Midbrain (tissue), 1 donor: ENCODE measurements at regions not wholly inside any gene's neighbourhood (a gene's known extent, or its start where the extent isn't known, plus 50 kb on each side); places are given as distances from the start of the nearest gene placed in this dataset.

Source experiments
- DNase-seq: peaks from one replicate; lab custom pipeline; 2025; lab: John Stamatoyannopoulos, UW

- DNase-seq, result no peak
Measured at GRCh38 chr9:13552606-13553215, 273.2 kb upstream of the MPDZ start.

- DNase-seq, result no peak
Measured at GRCh38 chr9:13550519-13550918, 271.0 kb upstream of the MPDZ start.

- DNase-seq, result no peak
Measured at GRCh38 chr9:13548535-13548934, 269.0 kb upstream of the MPDZ start.

GRCh38 chr9:13535141-13535540, 255.6 kb upstream of the MPDZ start:
- no peak for DNase-seq

GRCh38 chr9:13534006-13534405, 254.5 kb upstream of the MPDZ start:
- no peak for DNase-seq

GRCh38 chr9:13532407-13532806, 252.9 kb upstream of the MPDZ start:
- DNase-seq, result no peak

- DNase-seq, result no peak
Measured at GRCh38 chr9:13529321-13530104, 250.0 kb upstream of the MPDZ start.

GRCh38 chr9:13524245-13524644, 244.8 kb upstream of the MPDZ start:
- DNase-seq, result no peak

- no peak for DNase-seq
Measured at GRCh38 chr9:13520069-13520468, 240.6 kb upstream of the MPDZ start.

- no peak for DNase-seq
Measured at GRCh38 chr9:13513716-13514444, 234.4 kb upstream of the MPDZ start.

- DNase-seq, result no peak
Measured at GRCh38 chr9:13513286-13513685, 233.8 kb upstream of the MPDZ start.

- DNase-seq, result no peak
Measured at GRCh38 chr9:13508681-13509080, 229.2 kb upstream of the MPDZ start.

- DNase-seq, result no peak
Measured at GRCh38 chr9:13508086-13508485, 228.6 kb upstream of the MPDZ start.

- DNase-seq, result no peak
Measured at GRCh38 chr9:13505797-13506196, 226.3 kb upstream of the MPDZ start.

- no peak for DNase-seq
Measured at GRCh38 chr9:13503599-13503998, 224.1 kb upstream of the MPDZ start.

- DNase-seq, result no peak
Measured at GRCh38 chr9:13502484-13502883, 223.0 kb upstream of the MPDZ start.

- DNase-seq, result no peak
Measured at GRCh38 chr9:13501018-13501417, 221.5 kb upstream of the MPDZ start.

GRCh38 chr9:13500034-13500433, 220.5 kb upstream of the MPDZ start:
- no peak for DNase-seq

GRCh38 chr9:13493697-13494096, 214.2 kb upstream of the MPDZ start:
- no peak for DNase-seq

GRCh38 chr9:13491493-13492424, 212.3 kb upstream of the MPDZ start:
- DNase-seq, result no peak

GRCh38 chr9:13491138-13491492, 211.6 kb upstream of the MPDZ start:
- no peak for DNase-seq

- DNase-seq, result no peak
Measured at GRCh38 chr9:13487936-13488335, 208.4 kb upstream of the MPDZ start.
